Panc1 (cell line): ENCODE measurements at regions not wholly inside any gene's neighbourhood (a gene's known extent, or its start where the extent isn't known, plus 50 kb on each side); places are given as distances from the start of the nearest gene placed in this dataset.

Source experiments
- TF ChIP-seq, protein P1 (sequence below), 2 experiments: IDR thresholded peaks; 2 replicates each; pipeline ENCODE4 v1.6.1; 2011 to 2012; ENCODE audit warnings: low read depth in 2 of 2, control low read depth in 1 of 2, low read length in 1 of 2, mild to moderate bottlenecking in 1 of 2, moderate library complexity in 1 of 2; ENCODE audit not compliant: insufficient read depth in 1 of 2
- TF ChIP-seq, protein P2 (sequence below): fragments of 450-650 bp; IDR thresholded peaks from 2 replicates; pipeline ENCODE4 v1.5.1; 2017; ENCODE audit warnings: mild to moderate bottlenecking

- TF ChIP-seq, protein P1, sequence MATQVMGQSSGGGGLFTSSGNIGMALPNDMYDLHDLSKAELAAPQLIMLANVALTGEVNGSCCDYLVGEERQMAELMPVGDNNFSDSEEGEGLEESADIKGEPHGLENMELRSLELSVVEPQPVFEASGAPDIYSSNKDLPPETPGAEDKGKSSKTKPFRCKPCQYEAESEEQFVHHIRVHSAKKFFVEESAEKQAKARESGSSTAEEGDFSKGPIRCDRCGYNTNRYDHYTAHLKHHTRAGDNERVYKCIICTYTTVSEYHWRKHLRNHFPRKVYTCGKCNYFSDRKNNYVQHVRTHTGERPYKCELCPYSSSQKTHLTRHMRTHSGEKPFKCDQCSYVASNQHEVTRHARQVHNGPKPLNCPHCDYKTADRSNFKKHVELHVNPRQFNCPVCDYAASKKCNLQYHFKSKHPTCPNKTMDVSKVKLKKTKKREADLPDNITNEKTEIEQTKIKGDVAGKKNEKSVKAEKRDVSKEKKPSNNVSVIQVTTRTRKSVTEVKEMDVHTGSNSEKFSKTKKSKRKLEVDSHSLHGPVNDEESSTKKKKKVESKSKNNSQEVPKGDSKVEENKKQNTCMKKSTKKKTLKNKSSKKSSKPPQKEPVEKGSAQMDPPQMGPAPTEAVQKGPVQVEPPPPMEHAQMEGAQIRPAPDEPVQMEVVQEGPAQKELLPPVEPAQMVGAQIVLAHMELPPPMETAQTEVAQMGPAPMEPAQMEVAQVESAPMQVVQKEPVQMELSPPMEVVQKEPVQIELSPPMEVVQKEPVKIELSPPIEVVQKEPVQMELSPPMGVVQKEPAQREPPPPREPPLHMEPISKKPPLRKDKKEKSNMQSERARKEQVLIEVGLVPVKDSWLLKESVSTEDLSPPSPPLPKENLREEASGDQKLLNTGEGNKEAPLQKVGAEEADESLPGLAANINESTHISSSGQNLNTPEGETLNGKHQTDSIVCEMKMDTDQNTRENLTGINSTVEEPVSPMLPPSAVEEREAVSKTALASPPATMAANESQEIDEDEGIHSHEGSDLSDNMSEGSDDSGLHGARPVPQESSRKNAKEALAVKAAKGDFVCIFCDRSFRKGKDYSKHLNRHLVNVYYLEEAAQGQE (IDR thresholded peaks at IDR 0.05; ENCODE audit: insufficient read depth in 1 of 2, low read depth in 2 of 2, low read length in 1 of 2), result no peak
- TF ChIP-seq, protein P2, sequence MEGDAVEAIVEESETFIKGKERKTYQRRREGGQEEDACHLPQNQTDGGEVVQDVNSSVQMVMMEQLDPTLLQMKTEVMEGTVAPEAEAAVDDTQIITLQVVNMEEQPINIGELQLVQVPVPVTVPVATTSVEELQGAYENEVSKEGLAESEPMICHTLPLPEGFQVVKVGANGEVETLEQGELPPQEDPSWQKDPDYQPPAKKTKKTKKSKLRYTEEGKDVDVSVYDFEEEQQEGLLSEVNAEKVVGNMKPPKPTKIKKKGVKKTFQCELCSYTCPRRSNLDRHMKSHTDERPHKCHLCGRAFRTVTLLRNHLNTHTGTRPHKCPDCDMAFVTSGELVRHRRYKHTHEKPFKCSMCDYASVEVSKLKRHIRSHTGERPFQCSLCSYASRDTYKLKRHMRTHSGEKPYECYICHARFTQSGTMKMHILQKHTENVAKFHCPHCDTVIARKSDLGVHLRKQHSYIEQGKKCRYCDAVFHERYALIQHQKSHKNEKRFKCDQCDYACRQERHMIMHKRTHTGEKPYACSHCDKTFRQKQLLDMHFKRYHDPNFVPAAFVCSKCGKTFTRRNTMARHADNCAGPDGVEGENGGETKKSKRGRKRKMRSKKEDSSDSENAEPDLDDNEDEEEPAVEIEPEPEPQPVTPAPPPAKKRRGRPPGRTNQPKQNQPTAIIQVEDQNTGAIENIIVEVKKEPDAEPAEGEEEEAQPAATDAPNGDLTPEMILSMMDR, result no peak
These were observed 246.9 kb downstream of the FBXO8 start for GRCh38 chr4:174036576-174036975.
